ENCODE measurements at regions not wholly inside any gene's neighbourhood (a gene's known extent, or its start where the extent isn't known, plus 50 kb on each side); places are given as distances from the start of the nearest gene placed in this dataset.

DNA sequence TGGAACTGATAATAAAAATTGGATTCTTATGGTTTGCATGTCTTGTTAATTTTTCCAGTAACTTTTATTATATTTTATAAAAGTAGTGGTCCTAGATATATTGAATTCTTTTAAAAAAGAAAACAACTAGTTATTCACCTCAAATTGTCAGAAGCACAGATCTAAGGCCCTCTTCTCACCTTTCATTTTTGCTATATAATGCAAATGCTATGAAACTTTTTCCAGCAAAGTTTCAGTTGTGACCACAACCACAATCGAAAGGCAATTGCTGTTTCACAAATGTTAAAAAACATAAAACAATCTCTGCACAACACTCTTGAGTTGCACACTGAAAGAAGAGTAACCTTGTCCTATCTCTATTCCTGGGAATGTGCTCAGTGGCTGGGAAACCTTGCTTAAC is 479.8 kb upstream of the FLRT2 start:
- no peaks in the 10 kb centered on the region for H3K4me1 ChIP-seq (ENCODE audit: insufficient read depth, poor library complexity, severe bottlenecking)
- TF ChIP-seq, protein P1, sequence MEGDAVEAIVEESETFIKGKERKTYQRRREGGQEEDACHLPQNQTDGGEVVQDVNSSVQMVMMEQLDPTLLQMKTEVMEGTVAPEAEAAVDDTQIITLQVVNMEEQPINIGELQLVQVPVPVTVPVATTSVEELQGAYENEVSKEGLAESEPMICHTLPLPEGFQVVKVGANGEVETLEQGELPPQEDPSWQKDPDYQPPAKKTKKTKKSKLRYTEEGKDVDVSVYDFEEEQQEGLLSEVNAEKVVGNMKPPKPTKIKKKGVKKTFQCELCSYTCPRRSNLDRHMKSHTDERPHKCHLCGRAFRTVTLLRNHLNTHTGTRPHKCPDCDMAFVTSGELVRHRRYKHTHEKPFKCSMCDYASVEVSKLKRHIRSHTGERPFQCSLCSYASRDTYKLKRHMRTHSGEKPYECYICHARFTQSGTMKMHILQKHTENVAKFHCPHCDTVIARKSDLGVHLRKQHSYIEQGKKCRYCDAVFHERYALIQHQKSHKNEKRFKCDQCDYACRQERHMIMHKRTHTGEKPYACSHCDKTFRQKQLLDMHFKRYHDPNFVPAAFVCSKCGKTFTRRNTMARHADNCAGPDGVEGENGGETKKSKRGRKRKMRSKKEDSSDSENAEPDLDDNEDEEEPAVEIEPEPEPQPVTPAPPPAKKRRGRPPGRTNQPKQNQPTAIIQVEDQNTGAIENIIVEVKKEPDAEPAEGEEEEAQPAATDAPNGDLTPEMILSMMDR (IDR thresholded peaks at IDR 0.05; ENCODE audit: poor library complexity, severe bottlenecking), result no peak
- no peak overlapping the region for H3K27ac ChIP-seq (ENCODE audit: poor library complexity, severe bottlenecking)
- H3K9me3 ChIP-seq (ENCODE audit: severe bottlenecking), result peaks cover 6% of the 10 kb centered on the region
- H3K4me3 ChIP-seq (ENCODE audit: severe bottlenecking), result no peak overlapping the region
- no peaks in the 10 kb centered on the region for H3K36me3 ChIP-seq (ENCODE audit: low read depth)
- no peak for ATAC-seq (ENCODE audit: low read depth)
- no peak for DNase-seq (ENCODE audit: low spot score)
- no peaks in the 10 kb centered on the region for H3K27me3 ChIP-seq (ENCODE audit: insufficient read depth, poor library complexity, severe bottlenecking)

DNA sequence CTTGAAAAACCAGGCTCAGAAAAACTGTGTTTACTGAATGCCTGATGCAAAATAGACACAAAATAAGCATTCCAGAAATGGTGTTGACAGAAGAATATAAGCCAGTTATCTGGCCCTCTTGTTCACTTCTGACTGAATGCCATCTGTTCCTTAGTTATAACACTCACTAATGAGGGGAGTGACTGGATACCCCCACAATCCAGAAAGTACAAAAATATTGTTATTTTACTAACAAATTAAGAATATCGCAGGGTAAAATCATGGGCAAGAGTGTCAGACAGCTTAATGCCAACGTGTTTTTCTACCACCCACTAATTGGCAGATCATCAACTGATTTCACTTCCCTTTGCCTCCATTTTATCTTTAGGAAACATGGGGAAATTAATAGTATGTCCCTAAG is 477.3 kb upstream of the FLRT2 start:
- no peaks in the 10 kb centered on the region for H3K27me3 ChIP-seq (ENCODE audit: insufficient read depth, poor library complexity, severe bottlenecking)
- no peak overlapping the region for H3K4me3 ChIP-seq (ENCODE audit: severe bottlenecking)
- ATAC-seq (ENCODE audit: low read depth) (no peak), DNase-seq (ENCODE audit: low spot score) (no peak)
- peaks cover 6% of the 10 kb centered on the region for H3K9me3 ChIP-seq (ENCODE audit: severe bottlenecking)
- H3K27ac ChIP-seq (ENCODE audit: poor library complexity, severe bottlenecking), result no peak overlapping the region
- H3K36me3 ChIP-seq (ENCODE audit: low read depth), result no peaks in the 10 kb centered on the region
- no peaks in the 10 kb centered on the region for H3K4me1 ChIP-seq (ENCODE audit: insufficient read depth, poor library complexity, severe bottlenecking)
- TF ChIP-seq, protein P1 (IDR thresholded peaks at IDR 0.05; ENCODE audit: poor library complexity, severe bottlenecking), result no peak

DNA sequence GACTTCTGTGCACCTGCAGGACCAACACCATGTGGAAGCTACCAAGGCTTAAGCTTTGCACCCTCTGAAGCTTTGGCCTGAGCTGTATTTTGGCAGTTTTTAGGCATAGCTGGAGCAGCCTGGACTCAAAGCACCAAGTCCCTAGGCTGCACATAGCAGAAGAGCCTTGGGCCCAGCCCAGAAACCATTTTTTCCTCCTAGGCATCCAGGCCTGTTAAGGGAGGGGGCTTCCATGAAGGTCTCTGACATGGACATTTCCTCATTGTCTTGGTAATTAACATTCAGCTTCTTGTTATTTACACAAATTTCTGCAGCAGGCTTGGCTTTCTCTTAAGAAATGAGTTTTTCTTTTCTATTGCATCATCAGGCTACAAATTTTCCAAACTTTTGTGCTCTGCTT is 475.8 kb upstream of the FLRT2 start:
- no peaks in the 10 kb centered on the region for H3K4me1 ChIP-seq (ENCODE audit: insufficient read depth, poor library complexity, severe bottlenecking)
- H3K9me3 ChIP-seq (ENCODE audit: severe bottlenecking), result peaks cover 6% of the 10 kb centered on the region
- TF ChIP-seq, protein P1 (IDR thresholded peaks at IDR 0.05; ENCODE audit: poor library complexity, severe bottlenecking), result no peak
- H3K27me3 ChIP-seq (ENCODE audit: insufficient read depth, poor library complexity, severe bottlenecking), result no peaks in the 10 kb centered on the region
- DNase-seq (ENCODE audit: low spot score) (no peak), ATAC-seq (ENCODE audit: low read depth) (no peak)
- H3K36me3 ChIP-seq (ENCODE audit: low read depth), result no peaks in the 10 kb centered on the region
- no peak overlapping the region for H3K27ac ChIP-seq (ENCODE audit: poor library complexity, severe bottlenecking)
- no peak overlapping the region for H3K4me3 ChIP-seq (ENCODE audit: severe bottlenecking)

DNA sequence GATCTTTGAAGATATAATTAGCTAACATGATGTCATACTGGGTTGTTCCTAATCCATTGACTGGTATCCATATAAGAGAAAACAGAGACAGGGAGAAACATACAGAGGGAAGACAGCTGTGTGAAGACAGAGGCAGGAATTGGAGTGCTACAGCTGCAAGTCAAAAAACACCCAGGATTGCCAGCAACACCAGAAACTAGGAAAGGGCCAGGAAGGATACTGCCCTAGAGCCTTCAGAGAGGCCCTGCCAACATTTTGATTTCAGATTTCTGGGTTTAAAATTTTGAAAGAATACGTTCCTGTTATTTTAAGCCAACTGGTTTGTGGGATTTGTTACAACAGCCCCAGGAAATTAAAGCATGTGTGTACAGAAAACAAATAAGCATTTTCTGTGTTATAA is 473.7 kb upstream of the FLRT2 start:
- DNase-seq (ENCODE audit: low spot score) (no peak), ATAC-seq (ENCODE audit: low read depth) (no peak)
- H3K27me3 ChIP-seq (ENCODE audit: insufficient read depth, poor library complexity, severe bottlenecking), result no peaks in the 10 kb centered on the region
- no peak overlapping the region for H3K27ac ChIP-seq (ENCODE audit: poor library complexity, severe bottlenecking)
- no peaks in the 10 kb centered on the region for H3K4me1 ChIP-seq (ENCODE audit: insufficient read depth, poor library complexity, severe bottlenecking)
- H3K36me3 ChIP-seq (ENCODE audit: low read depth), result no peaks in the 10 kb centered on the region
- H3K4me3 ChIP-seq (ENCODE audit: severe bottlenecking), result no peak overlapping the region
- TF ChIP-seq, protein P1 (IDR thresholded peaks at IDR 0.05; ENCODE audit: poor library complexity, severe bottlenecking), result no peak
- H3K9me3 ChIP-seq (ENCODE audit: severe bottlenecking), result peaks cover 8% of the 10 kb centered on the region

DNA sequence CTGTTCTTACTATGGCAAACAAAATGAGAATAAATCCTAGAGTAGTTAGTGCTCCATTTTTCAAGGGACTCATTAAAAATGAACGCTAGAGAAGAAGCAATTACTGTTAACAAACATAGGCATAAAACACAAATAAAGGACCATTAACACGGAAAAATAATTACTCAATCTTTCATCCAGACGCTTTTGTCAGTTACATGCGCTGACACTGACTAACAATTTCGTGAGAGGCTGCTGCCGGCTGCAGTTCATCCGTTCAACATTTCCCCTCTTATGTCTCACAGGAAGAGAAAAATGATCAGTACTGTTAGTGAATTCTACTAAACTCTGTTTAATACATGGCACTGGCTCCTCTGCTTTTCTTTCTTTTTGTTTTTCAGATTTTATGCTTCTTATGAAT is 472.7 kb upstream of the FLRT2 start:
- H3K4me1 ChIP-seq (ENCODE audit: insufficient read depth, poor library complexity, severe bottlenecking), result no peaks in the 10 kb centered on the region
- H3K4me3 ChIP-seq (ENCODE audit: severe bottlenecking), result no peak overlapping the region
- no peaks in the 10 kb centered on the region for H3K36me3 ChIP-seq (ENCODE audit: low read depth)
- DNase-seq (ENCODE audit: low spot score) (no peak), ATAC-seq (ENCODE audit: low read depth) (no peak)
- TF ChIP-seq, protein P1 (IDR thresholded peaks at IDR 0.05; ENCODE audit: poor library complexity, severe bottlenecking), result no peak
- peaks cover 8% of the 10 kb centered on the region for H3K9me3 ChIP-seq (ENCODE audit: severe bottlenecking)
- H3K27ac ChIP-seq (ENCODE audit: poor library complexity, severe bottlenecking), result no peak overlapping the region
- H3K27me3 ChIP-seq (ENCODE audit: insufficient read depth, poor library complexity, severe bottlenecking), result no peaks in the 10 kb centered on the region

Measured in RWPE2 (cell line).